HG02973 (cell line): ENCODE measurements at regions not wholly inside any gene's neighbourhood (a gene's known extent, or its start where the extent isn't known, plus 50 kb on each side); places are given as distances from the start of the nearest gene placed in this dataset.
A peak's percentile ranks its signal among the peaks of the same experiment; 100 is the strongest.

Experiments
- ATAC-seq: cut with Tn5 transposase; IDR thresholded peaks from one replicate; pipeline ENCODE4 v1.9.1; 2021; ENCODE audit warnings: moderate library complexity; ENCODE audit not compliant: unreplicated experiment

DNA sequence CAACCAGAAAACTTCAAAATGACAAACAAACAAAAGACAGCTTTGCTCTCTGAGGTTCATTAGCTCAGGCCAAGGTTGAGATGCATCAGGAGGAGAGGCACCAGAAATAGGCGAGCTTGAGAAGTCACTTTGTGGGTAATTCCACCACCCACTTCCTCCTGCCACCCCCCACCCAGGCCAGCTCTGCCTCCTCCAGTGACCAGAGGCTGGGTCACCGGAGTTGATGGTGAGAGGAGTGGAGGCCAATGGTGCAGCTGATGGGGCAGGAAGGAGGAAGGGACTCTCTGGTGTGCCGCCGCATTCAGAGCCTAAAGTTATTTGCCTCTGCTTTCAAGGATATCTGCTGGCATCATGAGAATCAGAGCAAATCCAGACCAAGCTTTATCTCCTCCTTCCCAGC, 73.8 kb upstream of the ASTN2 start:
- ATAC-seq = no peak

DNA sequence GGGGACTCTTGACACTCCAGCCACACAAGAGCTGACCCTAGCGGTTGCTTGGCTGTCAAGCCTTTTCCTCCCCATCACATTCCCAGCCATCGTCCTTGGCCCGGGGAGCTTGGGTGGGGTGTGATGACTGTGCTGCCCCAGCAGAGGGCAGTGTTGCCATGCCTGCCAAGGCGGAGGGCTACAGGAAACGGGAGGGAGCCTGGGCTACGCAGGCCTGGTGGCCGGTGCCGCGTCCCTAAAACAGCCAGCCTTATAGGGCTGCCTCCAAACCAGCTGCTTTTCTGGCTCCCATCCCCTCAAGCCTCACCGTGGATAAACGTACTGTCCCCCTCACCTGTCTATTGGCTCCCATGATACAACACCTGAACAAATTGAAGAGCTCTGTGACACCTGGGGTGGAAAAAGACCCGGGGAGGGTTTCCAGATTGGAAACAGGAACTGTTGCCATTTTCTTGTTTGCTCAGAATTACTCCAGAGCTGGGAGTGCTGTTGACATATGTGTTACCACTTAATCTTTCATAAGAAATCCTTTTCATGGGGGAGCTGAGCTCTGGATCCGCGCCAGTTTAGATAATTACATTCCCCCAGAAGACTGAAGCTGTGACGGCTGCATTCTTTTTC, 72.8 kb upstream of the ASTN2 start:
- peak; percentile 97 for ATAC-seq

DNA sequence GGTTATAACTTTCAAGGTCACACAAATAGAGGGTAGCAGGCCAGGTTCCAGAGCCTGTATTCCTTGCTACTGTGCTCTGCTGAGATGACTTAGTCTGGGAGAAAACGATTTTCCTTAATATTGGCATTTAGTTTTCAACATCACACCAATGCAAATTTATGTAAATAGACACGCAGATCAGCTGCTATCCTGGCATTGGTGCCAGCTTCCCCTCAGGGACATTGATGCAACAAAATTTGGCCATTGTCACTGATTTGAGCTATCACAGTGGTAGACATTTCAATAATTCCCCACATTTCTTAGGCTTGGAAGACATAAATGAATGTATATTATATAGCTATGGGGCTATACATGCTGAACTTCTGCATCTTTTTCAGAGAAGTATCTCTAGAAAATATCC, 71.6 kb upstream of the ASTN2 start:
- ATAC-seq = no peak

DNA sequence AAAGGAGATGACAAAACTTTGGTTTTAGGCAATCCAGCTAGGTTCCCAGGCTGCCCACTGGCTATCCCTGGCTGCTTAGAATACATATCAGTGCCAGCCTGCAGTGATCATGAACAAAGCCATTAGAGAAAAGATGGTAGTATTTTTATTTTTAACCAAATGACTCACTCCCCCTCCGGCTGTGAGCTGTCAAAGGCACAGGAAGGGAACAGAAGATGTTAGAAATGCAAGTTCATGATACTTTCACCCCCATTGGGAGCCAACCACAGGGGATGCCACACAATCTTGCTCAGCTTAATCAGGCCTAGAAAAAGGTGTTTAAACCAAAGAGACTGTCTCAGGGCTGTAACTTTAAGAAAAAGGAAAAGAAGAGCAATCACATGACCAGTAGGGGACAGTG, 70.3 kb upstream of the ASTN2 start:
- ATAC-seq = no peak

DNA sequence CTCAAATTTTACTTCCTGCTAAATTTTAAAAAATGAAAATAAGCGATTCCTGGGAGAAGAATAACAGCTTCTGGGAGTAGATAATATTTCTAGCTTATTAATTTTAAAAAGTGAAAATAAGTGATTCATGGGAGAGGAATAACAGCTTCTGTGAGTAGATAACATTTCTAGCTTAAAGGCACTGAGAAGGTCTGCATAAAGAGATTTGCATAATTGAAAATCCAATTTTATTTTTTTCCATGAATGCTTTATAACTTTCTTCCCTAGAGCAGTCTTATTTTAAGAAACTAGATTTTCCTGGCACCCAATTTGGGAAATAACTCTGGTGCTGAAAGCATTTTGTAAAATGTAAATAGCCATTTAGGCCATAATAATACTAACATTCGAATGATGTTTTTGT, 65.9 kb upstream of the ASTN2 start:
- ATAC-seq = no peak

DNA sequence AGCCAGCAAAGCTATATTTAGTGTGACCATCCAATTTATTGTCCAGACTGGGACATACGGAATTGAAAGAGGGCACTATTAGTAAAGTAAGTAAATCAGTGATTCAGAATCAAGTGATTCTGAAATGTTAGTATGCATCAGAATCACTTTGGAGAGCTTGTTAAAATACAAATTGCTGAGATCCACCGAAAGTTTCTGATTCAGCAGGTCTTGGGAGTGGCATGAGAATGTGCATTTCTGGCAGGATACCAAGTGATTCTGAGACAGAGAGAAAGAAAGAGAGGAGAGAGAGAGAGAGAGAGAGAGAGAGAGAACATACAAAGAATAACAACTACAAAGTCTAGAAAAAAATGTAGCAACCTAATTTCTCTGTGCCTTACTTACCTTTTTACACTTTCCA, 65.4 kb upstream of the ASTN2 start:
- ATAC-seq = no peak

DNA sequence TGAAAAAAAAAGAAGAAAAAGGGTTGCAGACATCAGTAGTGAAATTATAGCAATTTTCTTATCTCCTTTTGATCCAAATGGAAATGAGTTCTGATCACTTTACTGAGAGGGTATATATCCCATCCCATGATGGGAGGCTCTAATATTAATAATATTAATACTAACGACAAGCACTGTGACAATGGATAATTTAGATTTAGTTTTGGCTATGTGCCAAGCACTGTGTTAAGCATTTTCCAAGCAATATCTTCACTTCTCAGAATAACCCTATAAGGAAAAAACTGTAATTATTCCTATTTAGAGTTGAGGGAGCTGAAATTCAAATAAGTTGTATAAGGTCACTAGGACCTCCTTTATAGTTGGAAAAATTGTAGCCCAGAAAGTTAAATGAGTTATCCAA, 58.4 kb upstream of the ASTN2 start:
- no peak for ATAC-seq

DNA sequence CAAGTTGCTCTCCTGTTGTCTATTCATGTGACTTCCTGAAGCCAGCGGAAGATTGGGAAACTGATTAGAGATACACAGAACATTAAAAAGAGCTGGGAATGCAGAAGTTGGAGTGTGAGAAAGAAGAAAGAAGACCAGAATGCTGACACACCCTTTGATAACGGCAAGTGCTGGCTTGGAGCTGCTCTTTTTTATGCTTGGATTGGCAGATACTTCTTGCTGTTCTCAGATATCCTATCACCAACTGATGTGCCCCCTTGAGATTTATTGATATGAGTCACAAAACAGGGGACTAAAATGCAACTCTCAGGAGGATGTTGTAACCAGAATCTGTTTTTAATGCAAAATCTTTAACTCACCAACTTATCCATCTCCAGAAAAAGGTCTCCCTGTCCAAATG, 56.0 kb upstream of the ASTN2 start:
- ATAC-seq = no peak

DNA sequence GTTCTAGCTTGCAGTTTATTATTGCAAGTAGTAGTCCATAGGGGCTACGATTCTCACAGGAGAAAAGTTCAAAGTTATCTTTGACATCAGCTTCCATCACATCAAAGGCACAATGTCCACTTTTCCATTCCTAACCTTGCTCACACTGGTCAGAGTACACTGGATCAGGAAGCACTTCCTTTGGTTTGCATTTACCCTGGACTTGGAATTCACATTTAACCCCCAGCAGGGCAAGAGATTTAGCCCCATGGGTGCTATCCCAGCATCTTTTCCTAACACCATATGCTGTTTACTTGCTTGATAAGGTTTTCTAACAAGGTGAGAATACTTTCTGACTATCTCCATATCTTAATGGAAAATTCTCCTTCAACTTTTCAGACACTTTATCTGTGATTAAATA, 55.6 kb upstream of the ASTN2 start:
- no peak for ATAC-seq

DNA sequence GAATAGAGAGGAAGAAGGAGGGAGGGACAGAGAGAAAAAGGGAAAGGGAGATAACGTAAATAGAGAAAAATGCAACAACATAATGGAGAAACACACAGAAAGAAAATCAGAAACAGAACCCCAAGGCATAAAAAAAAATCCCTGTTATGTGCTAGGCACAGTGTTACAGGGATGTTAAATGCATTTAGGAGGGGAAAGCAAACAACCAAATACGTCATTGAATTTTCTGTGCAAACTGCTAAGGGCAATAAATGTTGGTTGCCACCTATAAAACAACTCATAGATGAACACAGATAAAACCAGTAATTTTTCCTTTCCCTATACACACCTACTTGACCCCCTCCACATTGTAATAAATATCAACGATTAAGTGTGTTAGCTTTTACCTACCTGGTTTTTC, 51.3 kb upstream of the ASTN2 start:
- ATAC-seq = no peak

DNA sequence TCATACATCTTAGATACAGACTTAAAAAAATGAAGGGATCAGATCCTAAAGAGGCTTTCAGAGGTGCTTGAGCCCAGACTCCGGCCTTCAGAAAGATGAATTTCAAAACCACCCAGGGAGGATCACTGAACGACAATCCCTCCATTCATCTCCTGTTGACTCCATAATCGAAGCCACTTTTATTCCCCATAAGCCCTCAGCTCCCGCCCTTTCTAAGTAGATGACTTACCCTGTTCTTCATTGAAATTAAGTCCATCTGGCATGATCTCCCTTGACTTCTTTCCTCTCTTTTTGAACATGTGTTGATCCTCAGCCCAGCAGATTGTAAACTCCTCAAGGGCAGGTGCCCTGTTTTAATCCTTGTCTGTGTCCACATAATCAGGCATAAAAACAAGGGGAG, 50.8 kb upstream of the ASTN2 start:
- no peak for ATAC-seq

DNA sequence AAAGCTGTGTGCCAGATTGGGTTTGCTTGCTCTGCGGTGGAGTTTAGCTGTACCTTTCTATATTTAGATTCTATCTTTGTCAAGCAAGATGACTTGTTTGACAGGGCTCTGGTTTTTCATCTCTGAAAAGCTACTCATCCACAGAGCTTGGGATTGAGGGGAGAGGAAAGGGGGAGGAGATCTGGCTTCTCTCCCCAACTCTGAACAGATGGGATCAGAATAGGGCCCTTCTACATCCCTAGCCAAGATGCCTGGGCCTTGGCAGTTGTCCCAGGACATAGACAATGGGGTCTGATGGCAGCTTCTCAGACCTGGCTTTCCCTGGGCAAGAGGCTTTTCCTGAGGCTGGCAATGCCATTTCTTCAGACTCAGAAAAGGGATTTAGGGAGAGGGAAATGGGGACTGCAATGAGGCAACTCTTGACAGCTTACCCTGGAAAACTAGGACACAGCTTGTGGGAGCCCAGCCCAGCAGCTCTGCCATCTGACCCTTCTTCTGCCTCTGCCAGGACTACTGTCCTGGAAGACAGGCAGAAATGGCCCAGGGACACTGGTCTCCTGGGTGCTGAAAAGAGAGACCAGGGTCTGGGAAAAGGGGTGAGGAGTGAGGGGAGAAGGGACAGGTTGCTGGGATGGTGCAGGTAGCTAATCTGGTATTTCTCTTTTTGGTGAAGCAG, 50.2 kb upstream of the ASTN2 start:
- no peak for ATAC-seq
